GM23338 (cell line): ENCODE measurements at regions not wholly inside any gene's neighbourhood (a gene's known extent, or its start where the extent isn't known, plus 50 kb on each side); places are given as distances from the start of the nearest gene placed in this dataset.

Source experiments
- ATAC-seq: fragments of 200-7000 bp; cut with Tn5 transposase; 3 replicates; pipeline ENCODE4 v1.9.1; 2020
- DNase-seq: peaks from one replicate; pipeline ENCODE4 v3.0.0-alpha.2; 2015; ENCODE audit warnings: low spot score
- H2AFZ ChIP-seq: fragments of 200-600 bp; sonication (generic); 2 replicates; pipeline ENCODE4 v1.8.0; 2016; ENCODE audit warnings: antibody characterized with exemption, mild to moderate bottlenecking, moderate library complexity
- H3F3A ChIP-seq: fragments of 200-600 bp; sonication (generic); replicated peaks from 2 replicates; pipeline ENCODE4 v1.8.0; 2017; ENCODE audit warnings: antibody characterized with exemption, mixed run types, low read depth
- H3K27ac ChIP-seq: fragments of 200-600 bp; sonication (generic); 2 replicates; pipeline ENCODE4 v1.6.1; 2016; ENCODE audit warnings: low read depth
- H3K27me3 ChIP-seq: fragments of 200-600 bp; sonication (generic); 2 replicates; pipeline ENCODE4 v1.8.0; 2016; ENCODE audit warnings: mild to moderate bottlenecking, mixed run types, moderate library complexity; ENCODE audit not compliant: insufficient read depth
- H3K36me3 ChIP-seq: fragments of 200-600 bp; sonication (generic); 2 replicates; pipeline ENCODE4 v1.8.0; 2016; ENCODE audit warnings: mild to moderate bottlenecking; ENCODE audit not compliant: insufficient read depth
- H3K4me1 ChIP-seq: fragments of 200-600 bp; sonication (generic); 2 replicates; pipeline ENCODE4 v1.8.0; 2016; ENCODE audit warnings: mild to moderate bottlenecking, moderate library complexity; ENCODE audit not compliant: insufficient read depth
- H3K4me2 ChIP-seq: fragments of 200-600 bp; sonication (generic); 2 replicates; pipeline ENCODE4 v1.7.1; 2017; ENCODE audit warnings: mixed run types
- H3K4me3 ChIP-seq: fragments of 200-600 bp; sonication (generic); 2 replicates; pipeline ENCODE4 v1.6.1; 2016; ENCODE audit warnings: mixed run types
- H3K79me2 ChIP-seq: fragments of 200-600 bp; sonication (generic); replicated peaks from 2 replicates; pipeline ENCODE4 v1.8.0; 2017; ENCODE audit warnings: mild to moderate bottlenecking; ENCODE audit not compliant: insufficient read depth
- H3K9me2 ChIP-seq: fragments of 200-600 bp; sonication (generic); 2 replicates; pipeline ENCODE4 v1.8.0; 2017; ENCODE audit not compliant: insufficient read depth
- H4K20me1 ChIP-seq: fragments of 200-600 bp; sonication (generic); replicated peaks from 2 replicates; pipeline ENCODE4 v1.8.0; 2017; ENCODE audit warnings: mild to moderate bottlenecking; ENCODE audit not compliant: insufficient read depth
- H3K27ac Mint-ChIP-seq: 2 replicates; pipeline ENCODE4 v1.8.0; 2020; ENCODE audit warnings: inconsistent platforms, mild to moderate bottlenecking, moderate library complexity, mixed read lengths
- H3K27me3 Mint-ChIP-seq: 3 replicates; pipeline ENCODE4 v1.8.0; 2022; ENCODE audit warnings: low read depth, mild to moderate bottlenecking, moderate library complexity, mixed read lengths, inconsistent platforms; ENCODE audit not compliant: insufficient read depth, poor library complexity
- H3K36me3 Mint-ChIP-seq: 3 replicates; pipeline ENCODE4 v1.8.0; 2021; ENCODE audit warnings: low read depth, mild to moderate bottlenecking, inconsistent platforms, moderate library complexity, mixed read lengths
- H3K4me1 Mint-ChIP-seq: 3 replicates; pipeline ENCODE4 v1.8.0; 2020; ENCODE audit warnings: mild to moderate bottlenecking, inconsistent platforms, mixed read lengths
- H3K4me3 Mint-ChIP-seq: 3 replicates; pipeline ENCODE4 v1.8.0; 2021; ENCODE audit warnings: moderate library complexity, mild to moderate bottlenecking, inconsistent platforms, mixed read lengths
- H3K9me3 Mint-ChIP-seq: 3 replicates; pipeline ENCODE4 v1.8.0; 2020; ENCODE audit warnings: moderate library complexity, mild to moderate bottlenecking, inconsistent platforms, mixed read lengths
- CREB1 ChIP-seq: fragments of 250-450 bp; sonication (Bioruptor Pico); IDR thresholded peaks from 2 replicates; pipeline ENCODE4 v1.5.0; 2020; ENCODE audit warnings: low read depth, mild to moderate bottlenecking, moderate library complexity
- CTCF ChIP-seq, 2 experiments: fragments of 200-600 bp in 1 of 2; sonication (generic) in 1 of 2; conservative IDR thresholded peaks; 2 replicates each; pipeline versions ENCODE4 v1.5.1 to v1.6.1; 2016 to 2017; ENCODE audit warnings: antibody characterized with exemption in 2 of 2, low read depth in 2 of 2, mild to moderate bottlenecking in 2 of 2, moderate library complexity in 1 of 2
- JUNB ChIP-seq: IDR thresholded peaks from one replicate; pipeline ENCODE4 v1.6.1; 2016; ENCODE audit warnings: antibody characterized with exemption; ENCODE audit not compliant: unreplicated experiment
- POLR2AphosphoS5 ChIP-seq: IDR thresholded peaks from 2 replicates; pipeline ENCODE4 v1.6.1; 2016; ENCODE audit warnings: antibody characterized with exemption, low read depth
- STAT1 ChIP-seq: IDR thresholded peaks from one replicate; pipeline ENCODE4 v1.6.1; 2016; ENCODE audit warnings: antibody characterized with exemption; ENCODE audit not compliant: unreplicated experiment
- ZNF114 ChIP-seq: fragments of 250-450 bp; sonication (Bioruptor Pico); IDR thresholded peaks from 2 replicates; pipeline ENCODE4 v1.5.0; 2020; ENCODE audit warnings: mild to moderate bottlenecking, moderate library complexity
- ZNF331 ChIP-seq: fragments of 250-450 bp; sonication (Bioruptor Pico); IDR thresholded peaks from 2 replicates; pipeline ENCODE4 v1.5.0; 2020; ENCODE audit warnings: low read depth, mild to moderate bottlenecking, moderate library complexity
- TF ChIP-seq, protein P1 (sequence below): IDR thresholded peaks from 2 replicates; pipeline ENCODE4 v1.6.1; 2016; ENCODE audit warnings: antibody characterized with exemption
- TF ChIP-seq, protein P2 (sequence below): IDR thresholded peaks from one replicate; pipeline ENCODE4 v1.6.1; 2018; ENCODE audit warnings: antibody characterized with exemption; ENCODE audit not compliant: unreplicated experiment

DNA sequence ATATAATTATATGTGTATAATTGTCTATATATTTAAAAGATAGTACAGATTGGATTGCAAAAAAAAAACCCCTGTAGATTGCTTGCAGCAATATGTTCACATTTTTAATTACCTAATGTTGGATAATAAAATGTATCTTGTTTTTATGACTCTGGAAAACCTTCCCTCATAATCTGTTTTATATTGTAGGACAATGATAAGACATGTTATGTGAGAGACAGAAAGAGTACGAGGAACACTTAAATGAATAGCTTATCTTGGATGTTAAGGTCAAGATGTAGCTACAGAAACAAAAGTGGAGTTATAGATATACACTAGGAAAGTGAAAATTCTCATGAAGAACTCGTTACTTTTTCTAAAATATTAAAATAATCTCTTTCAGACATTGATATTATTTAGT, 691.6 kb upstream of the IMPG1 start (continued):
- TF ChIP-seq CTCF (conservative IDR thresholded peaks at IDR 0.05; ENCODE audit: low read depth in 2 of 2): no peak
- TF ChIP-seq ZNF331 (CRISPR knock-in tag): no peak
- TF ChIP-seq, protein P1, sequence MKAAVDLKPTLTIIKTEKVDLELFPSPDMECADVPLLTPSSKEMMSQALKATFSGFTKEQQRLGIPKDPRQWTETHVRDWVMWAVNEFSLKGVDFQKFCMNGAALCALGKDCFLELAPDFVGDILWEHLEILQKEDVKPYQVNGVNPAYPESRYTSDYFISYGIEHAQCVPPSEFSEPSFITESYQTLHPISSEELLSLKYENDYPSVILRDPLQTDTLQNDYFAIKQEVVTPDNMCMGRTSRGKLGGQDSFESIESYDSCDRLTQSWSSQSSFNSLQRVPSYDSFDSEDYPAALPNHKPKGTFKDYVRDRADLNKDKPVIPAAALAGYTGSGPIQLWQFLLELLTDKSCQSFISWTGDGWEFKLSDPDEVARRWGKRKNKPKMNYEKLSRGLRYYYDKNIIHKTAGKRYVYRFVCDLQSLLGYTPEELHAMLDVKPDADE: no peak
- no peak for TF ChIP-seq CREB1 (CRISPR knock-in tag)
- TF ChIP-seq STAT1: no peak

DNA sequence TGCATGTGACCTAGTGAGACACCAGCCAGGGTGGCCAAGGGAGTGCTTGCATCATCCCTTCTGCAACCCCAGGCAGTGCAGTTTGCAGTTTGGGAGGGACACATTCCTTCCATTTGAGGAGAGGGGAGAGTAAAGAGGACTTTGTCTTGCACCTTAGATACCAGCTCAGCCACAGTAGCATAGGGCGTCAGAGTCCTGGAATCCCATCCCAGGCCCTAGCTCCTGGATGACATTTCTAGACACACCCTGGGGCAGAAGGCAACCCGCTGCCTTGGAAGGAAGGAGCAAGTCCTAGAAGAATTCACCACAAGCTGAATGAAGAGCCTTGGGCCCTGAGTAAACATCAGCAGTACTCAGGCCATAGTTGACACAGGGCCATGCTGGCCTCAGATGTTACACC, 680.4 kb upstream of the IMPG1 start:
- Mint-ChIP-seq H3K4me1 (no peaks in the 10 kb centered on the region; the same call in 2 of the 3 replicates), H3K36me3 (peaks cover 18% of the 10 kb centered on the region), H3K27ac (no peak overlapping the region), H3K9me3 (peaks cover 8% of the 10 kb centered on the region), H3K27me3 (no peaks in the 10 kb centered on the region), H3K4me3 (no peak overlapping the region)
- H3K79me2 ChIP-seq: no peaks in the 10 kb centered on the region
- H3K27me3 ChIP-seq: no peaks in the 10 kb centered on the region
- no peak overlapping the region for H3K4me3 ChIP-seq
- no peaks in the 10 kb centered on the region for H3K36me3 ChIP-seq
- no peak for DNase-seq
- no peaks in the 10 kb centered on the region for H3K9me2 ChIP-seq
- no peaks in the 10 kb centered on the region for H3K4me1 ChIP-seq
- H4K20me1 ChIP-seq: no peaks in the 10 kb centered on the region
- no peak overlapping the region for H3K27ac ChIP-seq
- no peak for ATAC-seq
- H2AFZ ChIP-seq: no peak overlapping the region
- no peak overlapping the region for H3K4me2 ChIP-seq
- no peaks in the 10 kb centered on the region for H3F3A ChIP-seq
- no peak for TF ChIP-seq ZNF114 (CRISPR knock-in tag)
- TF ChIP-seq CTCF (conservative IDR thresholded peaks at IDR 0.05; ENCODE audit: low read depth in 2 of 2): no peak
- TF ChIP-seq, protein P2, sequence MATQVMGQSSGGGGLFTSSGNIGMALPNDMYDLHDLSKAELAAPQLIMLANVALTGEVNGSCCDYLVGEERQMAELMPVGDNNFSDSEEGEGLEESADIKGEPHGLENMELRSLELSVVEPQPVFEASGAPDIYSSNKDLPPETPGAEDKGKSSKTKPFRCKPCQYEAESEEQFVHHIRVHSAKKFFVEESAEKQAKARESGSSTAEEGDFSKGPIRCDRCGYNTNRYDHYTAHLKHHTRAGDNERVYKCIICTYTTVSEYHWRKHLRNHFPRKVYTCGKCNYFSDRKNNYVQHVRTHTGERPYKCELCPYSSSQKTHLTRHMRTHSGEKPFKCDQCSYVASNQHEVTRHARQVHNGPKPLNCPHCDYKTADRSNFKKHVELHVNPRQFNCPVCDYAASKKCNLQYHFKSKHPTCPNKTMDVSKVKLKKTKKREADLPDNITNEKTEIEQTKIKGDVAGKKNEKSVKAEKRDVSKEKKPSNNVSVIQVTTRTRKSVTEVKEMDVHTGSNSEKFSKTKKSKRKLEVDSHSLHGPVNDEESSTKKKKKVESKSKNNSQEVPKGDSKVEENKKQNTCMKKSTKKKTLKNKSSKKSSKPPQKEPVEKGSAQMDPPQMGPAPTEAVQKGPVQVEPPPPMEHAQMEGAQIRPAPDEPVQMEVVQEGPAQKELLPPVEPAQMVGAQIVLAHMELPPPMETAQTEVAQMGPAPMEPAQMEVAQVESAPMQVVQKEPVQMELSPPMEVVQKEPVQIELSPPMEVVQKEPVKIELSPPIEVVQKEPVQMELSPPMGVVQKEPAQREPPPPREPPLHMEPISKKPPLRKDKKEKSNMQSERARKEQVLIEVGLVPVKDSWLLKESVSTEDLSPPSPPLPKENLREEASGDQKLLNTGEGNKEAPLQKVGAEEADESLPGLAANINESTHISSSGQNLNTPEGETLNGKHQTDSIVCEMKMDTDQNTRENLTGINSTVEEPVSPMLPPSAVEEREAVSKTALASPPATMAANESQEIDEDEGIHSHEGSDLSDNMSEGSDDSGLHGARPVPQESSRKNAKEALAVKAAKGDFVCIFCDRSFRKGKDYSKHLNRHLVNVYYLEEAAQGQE: no peak
- TF ChIP-seq, protein P1: no peak
- TF ChIP-seq POLR2AphosphoS5: no peak
- TF ChIP-seq ZNF331 (CRISPR knock-in tag): no peak
- no peak for TF ChIP-seq JUNB
